ENCODE measurements at regions not wholly inside any gene's neighbourhood (a gene's known extent, or its start where the extent isn't known, plus 50 kb on each side); places are given as distances from the start of the nearest gene placed in this dataset.

DNA sequence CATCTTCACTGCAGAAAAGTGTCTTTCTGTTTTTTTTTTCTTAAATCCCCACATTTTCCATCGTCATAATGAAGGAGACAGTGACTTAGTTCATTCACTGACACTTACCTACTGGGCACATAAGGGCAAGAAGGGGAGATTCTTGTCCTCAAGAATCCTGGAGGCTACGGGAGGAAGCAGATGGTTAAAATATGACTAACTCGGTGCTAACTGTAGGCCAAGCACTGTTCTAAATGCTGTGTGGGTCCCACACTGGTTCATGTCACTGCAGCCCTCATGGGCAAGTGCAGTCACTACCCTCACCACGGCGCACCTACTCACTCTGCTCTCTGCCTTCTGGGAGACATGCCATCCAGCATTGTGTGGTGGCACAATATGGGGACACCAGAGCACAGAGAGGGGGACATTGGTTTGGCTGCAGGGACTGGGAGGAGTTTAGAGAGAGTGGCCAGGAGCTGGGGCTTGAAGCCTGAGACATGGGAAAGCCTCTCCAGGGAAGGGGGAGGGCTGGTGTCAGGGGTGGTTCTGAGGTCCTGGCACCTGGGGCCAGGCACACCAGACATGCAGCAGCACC is 305.2 kb downstream of the MYCN start:
- no peaks in the 10 kb centered on the region for H3K9me2 ChIP-seq (replicated peaks; ENCODE audit: insufficient read depth, low read length)
- no peaks in the 10 kb centered on the region for H3K36me3 ChIP-seq (ENCODE audit: low read length)
- H3F3A ChIP-seq (ENCODE audit: insufficient read depth): no peaks in the 10 kb centered on the region
- H3K4me2 ChIP-seq (ENCODE audit: low read depth, low read length, poor library complexity, severe bottlenecking): no peak overlapping the region
- no peaks in the 10 kb centered on the region for H3K27me3 ChIP-seq (ENCODE audit: low read length)
- no peak for TF ChIP-seq EZH2phosphoT487 (conservative IDR thresholded peaks at IDR 0.05; ENCODE audit: low read length)
- TF ChIP-seq, protein P1, sequence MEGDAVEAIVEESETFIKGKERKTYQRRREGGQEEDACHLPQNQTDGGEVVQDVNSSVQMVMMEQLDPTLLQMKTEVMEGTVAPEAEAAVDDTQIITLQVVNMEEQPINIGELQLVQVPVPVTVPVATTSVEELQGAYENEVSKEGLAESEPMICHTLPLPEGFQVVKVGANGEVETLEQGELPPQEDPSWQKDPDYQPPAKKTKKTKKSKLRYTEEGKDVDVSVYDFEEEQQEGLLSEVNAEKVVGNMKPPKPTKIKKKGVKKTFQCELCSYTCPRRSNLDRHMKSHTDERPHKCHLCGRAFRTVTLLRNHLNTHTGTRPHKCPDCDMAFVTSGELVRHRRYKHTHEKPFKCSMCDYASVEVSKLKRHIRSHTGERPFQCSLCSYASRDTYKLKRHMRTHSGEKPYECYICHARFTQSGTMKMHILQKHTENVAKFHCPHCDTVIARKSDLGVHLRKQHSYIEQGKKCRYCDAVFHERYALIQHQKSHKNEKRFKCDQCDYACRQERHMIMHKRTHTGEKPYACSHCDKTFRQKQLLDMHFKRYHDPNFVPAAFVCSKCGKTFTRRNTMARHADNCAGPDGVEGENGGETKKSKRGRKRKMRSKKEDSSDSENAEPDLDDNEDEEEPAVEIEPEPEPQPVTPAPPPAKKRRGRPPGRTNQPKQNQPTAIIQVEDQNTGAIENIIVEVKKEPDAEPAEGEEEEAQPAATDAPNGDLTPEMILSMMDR (IDR thresholded peaks at IDR 0.05; ENCODE audit: insufficient read depth, low read length, poor library complexity, severe bottlenecking): no peak
- no peaks in the 10 kb centered on the region for H3K9me3 ChIP-seq (ENCODE audit: insufficient read depth, low read length)
- no peaks in the 10 kb centered on the region for H3K79me2 ChIP-seq (ENCODE audit: insufficient read depth, low read length)
- H3K27ac ChIP-seq (ENCODE audit: low read depth, low read length): no peak overlapping the region
- H3K4me3 ChIP-seq (ENCODE audit: insufficient read depth, low read length, poor library complexity, severe bottlenecking): no peak overlapping the region
- H2AFZ ChIP-seq (ENCODE audit: low read depth, low read length, severe bottlenecking): no peak overlapping the region
- no peaks in the 10 kb centered on the region for H4K20me1 ChIP-seq (ENCODE audit: low read depth, low read length)
- H3K9ac ChIP-seq (ENCODE audit: low read length): no peak overlapping the region

GRCh38 chr2:16244966-16245320 is 304.6 kb downstream of the MYCN start:
- no peaks in the 10 kb centered on the region for H3K36me3 ChIP-seq (ENCODE audit: low read length)
- H3K79me2 ChIP-seq (ENCODE audit: insufficient read depth, low read length): no peaks in the 10 kb centered on the region
- no peak overlapping the region for H3K9ac ChIP-seq (ENCODE audit: low read length)
- TF ChIP-seq, protein P1 (IDR thresholded peaks at IDR 0.05; ENCODE audit: insufficient read depth, low read length, poor library complexity, severe bottlenecking): no peak
- no peak for TF ChIP-seq EZH2phosphoT487 (conservative IDR thresholded peaks at IDR 0.05; ENCODE audit: low read length)
- H3K4me3 ChIP-seq (ENCODE audit: insufficient read depth, low read length, poor library complexity, severe bottlenecking): no peak overlapping the region
- H3F3A ChIP-seq (ENCODE audit: insufficient read depth): no peaks in the 10 kb centered on the region
- no peaks in the 10 kb centered on the region for H3K9me2 ChIP-seq (replicated peaks; ENCODE audit: insufficient read depth, low read length)
- H3K4me2 ChIP-seq (ENCODE audit: low read depth, low read length, poor library complexity, severe bottlenecking): no peak overlapping the region
- no peak overlapping the region for H3K27ac ChIP-seq (ENCODE audit: low read depth, low read length)
- H3K9me3 ChIP-seq (ENCODE audit: insufficient read depth, low read length): no peaks in the 10 kb centered on the region
- H3K27me3 ChIP-seq (ENCODE audit: low read length): no peaks in the 10 kb centered on the region
- no peaks in the 10 kb centered on the region for H4K20me1 ChIP-seq (ENCODE audit: low read depth, low read length)
- no peak overlapping the region for H2AFZ ChIP-seq (ENCODE audit: low read depth, low read length, severe bottlenecking)

DNA sequence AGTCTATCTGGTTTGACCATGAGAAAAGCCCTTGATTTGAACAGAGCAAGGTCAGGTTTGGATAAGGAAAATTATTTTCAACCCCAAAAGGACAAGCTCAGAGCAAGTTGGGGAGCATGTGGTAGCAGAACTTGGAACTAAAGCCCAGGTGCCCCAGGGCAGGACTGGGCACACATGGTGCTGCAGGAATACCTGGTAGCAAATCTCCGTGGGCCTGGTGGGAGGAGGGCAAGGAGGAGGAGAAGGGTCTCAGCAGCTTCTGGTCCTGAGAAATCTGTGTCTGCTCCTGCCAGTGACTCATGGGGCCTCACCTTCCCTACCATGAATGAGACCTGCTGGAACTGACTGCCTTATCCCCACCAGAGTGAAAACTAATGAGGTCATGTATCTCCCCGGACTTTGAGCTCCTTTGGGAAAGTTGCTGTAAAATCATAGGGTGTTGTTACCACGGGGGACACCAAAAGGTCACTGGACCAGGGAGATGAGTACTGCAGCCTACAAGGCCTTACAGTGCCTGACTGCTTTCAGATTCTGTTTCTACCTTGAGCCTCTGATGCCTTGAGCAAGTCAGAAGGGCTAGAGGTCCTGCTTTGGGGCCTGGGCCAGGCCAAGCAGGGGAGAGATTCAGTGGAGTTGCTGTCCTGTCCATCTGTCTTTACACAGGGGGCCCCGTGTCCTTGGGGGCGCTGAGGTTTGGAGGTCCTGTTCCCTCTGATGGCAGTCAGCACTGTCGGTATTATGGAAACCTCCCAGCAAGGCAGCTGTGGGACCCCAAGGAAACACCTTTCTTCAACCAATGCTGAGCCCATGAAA is 304.0 kb downstream of the MYCN start:
- no peaks in the 10 kb centered on the region for H3K27me3 ChIP-seq (ENCODE audit: low read length)
- H3K9me3 ChIP-seq (ENCODE audit: insufficient read depth, low read length): no peaks in the 10 kb centered on the region
- H3K79me2 ChIP-seq (ENCODE audit: insufficient read depth, low read length): no peaks in the 10 kb centered on the region
- TF ChIP-seq, protein P1 (IDR thresholded peaks at IDR 0.05; ENCODE audit: insufficient read depth, low read length, poor library complexity, severe bottlenecking): no peak
- TF ChIP-seq EZH2phosphoT487 (conservative IDR thresholded peaks at IDR 0.05; ENCODE audit: low read length): no peak
- H3K9me2 ChIP-seq (replicated peaks; ENCODE audit: insufficient read depth, low read length): no peaks in the 10 kb centered on the region
- H3F3A ChIP-seq (ENCODE audit: insufficient read depth): no peaks in the 10 kb centered on the region
- H3K9ac ChIP-seq (ENCODE audit: low read length): no peak overlapping the region
- no peak overlapping the region for H3K4me3 ChIP-seq (ENCODE audit: insufficient read depth, low read length, poor library complexity, severe bottlenecking)
- no peak overlapping the region for H3K4me2 ChIP-seq (ENCODE audit: low read depth, low read length, poor library complexity, severe bottlenecking)
- no peak overlapping the region for H3K27ac ChIP-seq (ENCODE audit: low read depth, low read length)
- H2AFZ ChIP-seq (ENCODE audit: low read depth, low read length, severe bottlenecking): no peak overlapping the region
- H4K20me1 ChIP-seq (ENCODE audit: low read depth, low read length): no peaks in the 10 kb centered on the region
- H3K36me3 ChIP-seq (ENCODE audit: low read length): no peaks in the 10 kb centered on the region
